ENCODE measurements at regions not wholly inside any gene's neighbourhood (a gene's known extent, or its start where the extent isn't known, plus 50 kb on each side); places are given as distances from the start of the nearest gene placed in this dataset.

DNA sequence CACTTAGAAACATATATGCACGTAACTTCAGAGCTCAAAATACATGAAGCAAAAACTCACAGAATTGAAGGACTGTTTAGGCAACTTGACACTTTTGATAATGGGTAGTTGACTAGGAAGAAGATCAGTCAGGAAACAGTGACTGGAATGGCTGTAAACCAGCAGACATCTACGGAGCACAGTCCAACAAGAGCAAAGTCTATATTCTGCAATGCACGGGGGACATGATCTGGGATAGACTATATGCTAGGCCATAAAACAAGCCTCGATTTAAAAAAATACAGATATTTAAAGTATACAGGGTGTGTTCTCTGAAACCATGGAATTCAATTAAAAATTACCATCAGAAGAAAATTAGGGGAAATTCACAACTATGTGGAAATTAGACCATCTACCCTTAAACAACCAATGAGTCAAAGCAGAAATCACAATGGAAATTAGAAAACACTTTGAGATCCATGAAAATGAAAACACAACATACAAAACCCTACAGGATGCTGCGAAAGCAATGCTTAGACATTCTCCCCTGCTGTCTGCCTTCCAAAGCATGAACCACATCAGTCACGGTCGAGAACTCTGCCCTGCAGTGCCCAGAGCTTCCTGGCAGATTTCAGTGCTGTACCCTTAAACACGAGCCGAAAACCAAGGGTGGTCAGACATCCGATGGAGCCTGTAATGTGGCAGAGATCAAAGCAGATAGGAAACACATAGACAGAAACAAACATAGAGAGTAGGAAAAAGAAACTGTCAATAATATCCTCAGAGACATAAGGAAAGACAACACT, 651.9 kb upstream of the HS6ST1 start (continued):
- TF ChIP-seq, protein P1, sequence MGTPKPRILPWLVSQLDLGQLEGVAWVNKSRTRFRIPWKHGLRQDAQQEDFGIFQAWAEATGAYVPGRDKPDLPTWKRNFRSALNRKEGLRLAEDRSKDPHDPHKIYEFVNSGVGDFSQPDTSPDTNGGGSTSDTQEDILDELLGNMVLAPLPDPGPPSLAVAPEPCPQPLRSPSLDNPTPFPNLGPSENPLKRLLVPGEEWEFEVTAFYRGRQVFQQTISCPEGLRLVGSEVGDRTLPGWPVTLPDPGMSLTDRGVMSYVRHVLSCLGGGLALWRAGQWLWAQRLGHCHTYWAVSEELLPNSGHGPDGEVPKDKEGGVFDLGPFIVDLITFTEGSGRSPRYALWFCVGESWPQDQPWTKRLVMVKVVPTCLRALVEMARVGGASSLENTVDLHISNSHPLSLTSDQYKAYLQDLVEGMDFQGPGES (IDR thresholded peaks at IDR 0.05; ENCODE audit: low read depth, low read length): no peak
- TF ChIP-seq FOSL2 (IDR thresholded peaks at IDR 0.05; ENCODE audit: borderline replicate concordance, low read depth): no peak

DNA sequence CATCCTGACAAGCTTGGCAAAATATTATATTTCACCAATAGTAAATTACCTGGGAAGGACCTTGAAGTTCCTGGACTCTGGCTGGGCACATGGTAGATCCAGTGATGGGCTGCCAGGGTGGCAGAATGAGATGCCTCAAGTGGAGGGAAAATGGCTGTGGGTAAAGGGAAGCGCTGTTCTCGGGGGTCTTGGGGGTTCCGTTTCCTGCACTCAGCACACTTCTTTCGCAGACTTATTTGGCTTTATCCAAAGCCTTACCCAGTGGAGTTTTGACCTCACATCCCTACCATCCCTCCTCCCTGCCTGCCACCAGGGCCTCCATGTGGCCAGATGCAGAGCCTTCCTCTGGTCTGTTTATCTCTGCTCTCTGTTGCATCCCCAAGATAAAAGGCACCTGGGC, 654.9 kb upstream of the HS6ST1 start:
- 22% methylated on average over 4 of the region's 4 CpGs for WGBS (ENCODE audit: low lambda C conversion rate)
- TF ChIP-seq CHD2 (IDR thresholded peaks at IDR 0.05; ENCODE audit: low read length, partially characterized antibody): no peak
- TF ChIP-seq RXRA (IDR thresholded peaks at IDR 0.05; ENCODE audit: borderline replicate concordance, low read depth): no peak
- TF ChIP-seq JUND (IDR thresholded peaks at IDR 0.05): no peak
- TF ChIP-seq, protein P2, sequence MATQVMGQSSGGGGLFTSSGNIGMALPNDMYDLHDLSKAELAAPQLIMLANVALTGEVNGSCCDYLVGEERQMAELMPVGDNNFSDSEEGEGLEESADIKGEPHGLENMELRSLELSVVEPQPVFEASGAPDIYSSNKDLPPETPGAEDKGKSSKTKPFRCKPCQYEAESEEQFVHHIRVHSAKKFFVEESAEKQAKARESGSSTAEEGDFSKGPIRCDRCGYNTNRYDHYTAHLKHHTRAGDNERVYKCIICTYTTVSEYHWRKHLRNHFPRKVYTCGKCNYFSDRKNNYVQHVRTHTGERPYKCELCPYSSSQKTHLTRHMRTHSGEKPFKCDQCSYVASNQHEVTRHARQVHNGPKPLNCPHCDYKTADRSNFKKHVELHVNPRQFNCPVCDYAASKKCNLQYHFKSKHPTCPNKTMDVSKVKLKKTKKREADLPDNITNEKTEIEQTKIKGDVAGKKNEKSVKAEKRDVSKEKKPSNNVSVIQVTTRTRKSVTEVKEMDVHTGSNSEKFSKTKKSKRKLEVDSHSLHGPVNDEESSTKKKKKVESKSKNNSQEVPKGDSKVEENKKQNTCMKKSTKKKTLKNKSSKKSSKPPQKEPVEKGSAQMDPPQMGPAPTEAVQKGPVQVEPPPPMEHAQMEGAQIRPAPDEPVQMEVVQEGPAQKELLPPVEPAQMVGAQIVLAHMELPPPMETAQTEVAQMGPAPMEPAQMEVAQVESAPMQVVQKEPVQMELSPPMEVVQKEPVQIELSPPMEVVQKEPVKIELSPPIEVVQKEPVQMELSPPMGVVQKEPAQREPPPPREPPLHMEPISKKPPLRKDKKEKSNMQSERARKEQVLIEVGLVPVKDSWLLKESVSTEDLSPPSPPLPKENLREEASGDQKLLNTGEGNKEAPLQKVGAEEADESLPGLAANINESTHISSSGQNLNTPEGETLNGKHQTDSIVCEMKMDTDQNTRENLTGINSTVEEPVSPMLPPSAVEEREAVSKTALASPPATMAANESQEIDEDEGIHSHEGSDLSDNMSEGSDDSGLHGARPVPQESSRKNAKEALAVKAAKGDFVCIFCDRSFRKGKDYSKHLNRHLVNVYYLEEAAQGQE (IDR thresholded peaks at IDR 0.05; ENCODE audit: low read depth, low read length): no peak
- TF ChIP-seq, protein P3, sequence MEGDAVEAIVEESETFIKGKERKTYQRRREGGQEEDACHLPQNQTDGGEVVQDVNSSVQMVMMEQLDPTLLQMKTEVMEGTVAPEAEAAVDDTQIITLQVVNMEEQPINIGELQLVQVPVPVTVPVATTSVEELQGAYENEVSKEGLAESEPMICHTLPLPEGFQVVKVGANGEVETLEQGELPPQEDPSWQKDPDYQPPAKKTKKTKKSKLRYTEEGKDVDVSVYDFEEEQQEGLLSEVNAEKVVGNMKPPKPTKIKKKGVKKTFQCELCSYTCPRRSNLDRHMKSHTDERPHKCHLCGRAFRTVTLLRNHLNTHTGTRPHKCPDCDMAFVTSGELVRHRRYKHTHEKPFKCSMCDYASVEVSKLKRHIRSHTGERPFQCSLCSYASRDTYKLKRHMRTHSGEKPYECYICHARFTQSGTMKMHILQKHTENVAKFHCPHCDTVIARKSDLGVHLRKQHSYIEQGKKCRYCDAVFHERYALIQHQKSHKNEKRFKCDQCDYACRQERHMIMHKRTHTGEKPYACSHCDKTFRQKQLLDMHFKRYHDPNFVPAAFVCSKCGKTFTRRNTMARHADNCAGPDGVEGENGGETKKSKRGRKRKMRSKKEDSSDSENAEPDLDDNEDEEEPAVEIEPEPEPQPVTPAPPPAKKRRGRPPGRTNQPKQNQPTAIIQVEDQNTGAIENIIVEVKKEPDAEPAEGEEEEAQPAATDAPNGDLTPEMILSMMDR (IDR thresholded peaks at IDR 0.05): no peak
- Histone ChIP-seq H3K9me2 (no peaks in the 10 kb centered on the region), H3K4me1 (ENCODE audit: control insufficient read depth in 1 of 2, insufficient read depth in 2 of 2, low read depth in 1 of 2, low read length in 1 of 2) (peaks cover 0 to 2% of the 10 kb centered on the region in 2 experiments; a peak in 1 of 4 replicates), H2AFZ (ENCODE audit: low read depth) (no peak overlapping the region), H3K4me3 (ENCODE audit: low read depth in 2 of 2, low read length in 1 of 2) (no peak overlapping the region), H3K9ac (no peak overlapping the region), H3K79me2 (ENCODE audit: insufficient read depth) (no peaks in the 10 kb centered on the region), H4K20me1 (ENCODE audit: insufficient read depth) (no peaks in the 10 kb centered on the region), H3K9me3 (no peaks in the 10 kb centered on the region), H3K27me3 (ENCODE audit: insufficient read depth) (no peaks in the 10 kb centered on the region), H3K27ac (ENCODE audit: low read depth in 2 of 2, low read length in 1 of 2) (no peak overlapping the region), H3F3A (replicated peaks; ENCODE audit: insufficient read depth) (no peaks in the 10 kb centered on the region), H3K36me3 (replicated peaks in 1 of 2; ENCODE audit: control insufficient read depth in 1 of 2, insufficient read depth in 2 of 2, low read length in 1 of 2) (no peaks in the 10 kb centered on the region), H3K4me2 (no peak overlapping the region)
- no peak for DNase-seq
- CTCF ChIA-PET: no interaction called here
- POLR2A ChIA-PET: no interaction called here

All from SK-N-SH (cell line).